ENCODE measurements at regions not wholly inside any gene's neighbourhood (a gene's known extent, or its start where the extent isn't known, plus 50 kb on each side); places are given as distances from the start of the nearest gene placed in this dataset.

GRCh38 chr5:166436872-166437271 is 1854.6 kb upstream of the WWC1 start:
- intact Hi-C loops (cut with micrococcal nuclease; ENCODE audit: unreplicated experiment) (no loop called here), in situ Hi-C loops (cut with MboI) (no loop called here)
- Histone ChIP-seq H3K36me3 (ENCODE audit: control insufficient read depth in 2 of 2, insufficient read depth in 2 of 2, low read length in 1 of 2) (no peaks in the 10 kb centered on the region), H3K27me3 (replicated peaks in 1 of 2; ENCODE audit: control insufficient read depth in 2 of 2, insufficient read depth in 2 of 2, low read length in 1 of 2) (no peaks in the 10 kb centered on the region), H3K9me3 (replicated peaks; ENCODE audit: control insufficient read depth, insufficient read depth, low read length) (no peaks in the 10 kb centered on the region), H3K27ac (ENCODE audit: control insufficient read depth, insufficient read depth) (no peak overlapping the region), H3K4me3 (no peak overlapping the region), H2AFZ (ENCODE audit: control insufficient read depth, low read depth, low read length) (no peak overlapping the region), H3K4me1 (ENCODE audit: control insufficient read depth, insufficient read depth, low read length) (no peaks in the 10 kb centered on the region), H3K4me2 (ENCODE audit: control insufficient read depth, insufficient read depth) (no peak overlapping the region), H3K9ac (ENCODE audit: control insufficient read depth, insufficient read depth, low read length) (no peak overlapping the region), H4K20me1 (ENCODE audit: control insufficient read depth, insufficient read depth) (no peaks in the 10 kb centered on the region), H3K79me2 (ENCODE audit: control insufficient read depth, insufficient read depth, low read length) (no peaks in the 10 kb centered on the region)
- SMC1A ChIA-PET (ENCODE audit: uncharacterized antibody, unreplicated experiment) = no interaction called here
- ATAC-seq = no peak
- RAD21 ChIA-PET (ENCODE audit: unreplicated experiment) = no interaction called here
- CTCF ChIA-PET = no interaction called here
- FAIRE-seq = no peak
- 11% methylated on average over 3 of the region's 3 CpGs for WGBS (ENCODE audit: insufficient coverage, insufficient replicate concordance, low lambda C conversion rate, missing lambda C conversion rate)
- no TSS peak for BruUV-seq (replicated peaks)
- POLR2A ChIA-PET = no interaction called here
- no peak for TF ChIP-seq MEF2A (IDR thresholded peaks at IDR 0.05; ENCODE audit: insufficient read depth, low read depth, low read length)
- no peak for DNase-seq (ENCODE audit: low read depth, low spot score)

DNA sequence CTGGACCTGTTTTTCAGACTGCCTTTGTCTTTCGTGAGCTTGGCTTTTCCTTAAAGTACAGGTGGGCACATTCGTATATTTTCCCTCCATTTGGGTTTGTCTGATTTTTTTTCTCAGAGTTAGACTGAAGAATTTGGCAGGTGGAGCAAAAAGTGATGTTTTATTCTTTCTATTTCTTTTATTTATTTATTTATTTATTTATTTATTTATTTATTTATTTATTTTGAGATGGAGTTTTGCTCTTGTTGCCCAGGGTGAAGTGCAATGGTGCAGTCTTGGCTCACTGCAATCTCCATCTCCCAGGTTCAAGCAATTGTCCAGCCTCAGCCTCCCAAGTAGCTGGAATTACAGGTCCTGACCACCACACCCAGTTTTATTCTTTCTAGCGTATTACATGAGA is 1805.1 kb upstream of the WWC1 start:
- RAD21 ChIA-PET (ENCODE audit: unreplicated experiment) = no interaction called here
- H3K27me3 ChIP-seq (replicated peaks in 1 of 2; ENCODE audit: control insufficient read depth in 2 of 2, insufficient read depth in 2 of 2, low read length in 1 of 2) = no peaks in the 10 kb centered on the region
- no peak overlapping the region for H3K9ac ChIP-seq (ENCODE audit: control insufficient read depth, insufficient read depth, low read length)
- H3K4me1 ChIP-seq (ENCODE audit: control insufficient read depth, insufficient read depth, low read length) = no peaks in the 10 kb centered on the region
- no peak overlapping the region for H2AFZ ChIP-seq (ENCODE audit: control insufficient read depth, low read depth, low read length)
- 35% methylated on average over 3 of the region's 3 CpGs for WGBS (ENCODE audit: insufficient coverage, insufficient replicate concordance, low lambda C conversion rate, missing lambda C conversion rate)
- no TSS peak for BruUV-seq (replicated peaks)
- no peak for DNase-seq (ENCODE audit: low read depth, low spot score)
- no peak for ATAC-seq
- intact Hi-C loops (cut with micrococcal nuclease; ENCODE audit: unreplicated experiment) (no loop called here), in situ Hi-C loops (cut with MboI) (no loop called here)
- H3K9me3 ChIP-seq (replicated peaks; ENCODE audit: control insufficient read depth, insufficient read depth, low read length) = no peaks in the 10 kb centered on the region
- no peaks in the 10 kb centered on the region for H3K79me2 ChIP-seq (ENCODE audit: control insufficient read depth, insufficient read depth, low read length)
- POLR2A ChIA-PET = no interaction called here
- CTCF ChIA-PET = no interaction called here
- no peak overlapping the region for H3K4me2 ChIP-seq (ENCODE audit: control insufficient read depth, insufficient read depth)
- H3K27ac ChIP-seq (ENCODE audit: control insufficient read depth, insufficient read depth) = no peak overlapping the region
- FAIRE-seq = no peak
- SMC1A ChIA-PET (ENCODE audit: uncharacterized antibody, unreplicated experiment) = no interaction called here
- no peaks in the 10 kb centered on the region for H4K20me1 ChIP-seq (ENCODE audit: control insufficient read depth, insufficient read depth)
- H3K4me3 ChIP-seq = no peak overlapping the region
- H3K36me3 ChIP-seq (ENCODE audit: control insufficient read depth in 2 of 2, insufficient read depth in 2 of 2, low read length in 1 of 2) = no peaks in the 10 kb centered on the region
- TF ChIP-seq ZBED1 (IDR thresholded peaks at IDR 0.05; ENCODE audit: borderline replicate concordance) (no peak), PRDM15 (CRISPR knock-in tag; IDR thresholded peaks at IDR 0.05) (no peak), CTCF (IDR thresholded peaks at IDR 0.05 in 2 of 3, conservative IDR thresholded peaks at IDR 0.05 in 1 of 3; ENCODE audit: control insufficient read depth in 2 of 3, extremely low read depth in 1 of 3, insufficient read depth in 1 of 3, low read depth in 3 of 3, low read length in 3 of 3) (no peak), KDM1A (IDR thresholded peaks at IDR 0.05; ENCODE audit: borderline replicate concordance) (no peak), BMI1 (IDR thresholded peaks at IDR 0.05; ENCODE audit: borderline replicate concordance) (no peak), NR2F1 (conservative IDR thresholded peaks at IDR 0.05) (no peak), HDAC6 (IDR thresholded peaks at IDR 0.05; ENCODE audit: unreplicated experiment) (no peak)
- TF ChIP-seq, protein P1, sequence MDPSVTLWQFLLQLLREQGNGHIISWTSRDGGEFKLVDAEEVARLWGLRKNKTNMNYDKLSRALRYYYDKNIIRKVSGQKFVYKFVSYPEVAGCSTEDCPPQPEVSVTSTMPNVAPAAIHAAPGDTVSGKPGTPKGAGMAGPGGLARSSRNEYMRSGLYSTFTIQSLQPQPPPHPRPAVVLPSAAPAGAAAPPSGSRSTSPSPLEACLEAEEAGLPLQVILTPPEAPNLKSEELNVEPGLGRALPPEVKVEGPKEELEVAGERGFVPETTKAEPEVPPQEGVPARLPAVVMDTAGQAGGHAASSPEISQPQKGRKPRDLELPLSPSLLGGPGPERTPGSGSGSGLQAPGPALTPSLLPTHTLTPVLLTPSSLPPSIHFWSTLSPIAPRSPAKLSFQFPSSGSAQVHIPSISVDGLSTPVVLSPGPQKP (IDR thresholded peaks at IDR 0.05; ENCODE audit: low read depth, low read length) = no peak

All from GM12878 (cell line).